Vagina (tissue), 2 donors: ENCODE measurements at regions not wholly inside any gene's neighbourhood (a gene's known extent, or its start where the extent isn't known, plus 50 kb on each side); places are given as distances from the start of the nearest gene placed in this dataset.

Experiments used
- DNase-seq, 2 donors: peaks; one replicate each; pipeline ENCODE4 v3.0.0-alpha.2; 2017; ENCODE audit errors: extremely low spot score in 2 of 2
- H3K27ac ChIP-seq: fragments of 200-600 bp; sonication (generic); one replicate; pipeline ENCODE4 v1.5.1; 2019
- H3K27me3 ChIP-seq: fragments of 200-600 bp; sonication (generic); one replicate; pipeline ENCODE4 v1.5.1; 2019
- H3K36me3 ChIP-seq, 2 donors: fragments of 200-600 bp; sonication (generic); one replicate each; pipeline ENCODE4 v1.5.1; 2017 to 2019
- H3K4me1 ChIP-seq: fragments of 200-600 bp; sonication (generic); one replicate; pipeline ENCODE4 v1.5.1; 2019
- H3K4me3 ChIP-seq, 2 donors: fragments of 200-600 bp; sonication (generic); 1 replicate in 1 of 2; 2 replicates in 1 of 2; pipeline ENCODE4 v1.5.1; 2016 to 2019
- H3K9me3 ChIP-seq: fragments of 200-600 bp; sonication (generic); one replicate; pipeline ENCODE4 v1.5.1; 2019
- POLR2A ChIP-seq, 2 donors: fragments of 450-650 bp; IDR thresholded peaks; one replicate each; pipeline ENCODE4 v1.6.1; 2017; ENCODE audit warnings: antibody characterized with exemption in 2 of 2, mild to moderate bottlenecking in 2 of 2, moderate library complexity in 2 of 2
- POLR2AphosphoS5 ChIP-seq, 2 donors: sonication (generic); formaldehyde crosslinking; IDR thresholded peaks; one replicate each; pipeline ENCODE4 v1.9.0; 2017; ENCODE audit warnings: antibody characterized with exemption in 2 of 2, mild to moderate bottlenecking in 2 of 2, low read depth in 1 of 2; ENCODE audit not compliant: insufficient read depth in 1 of 2
- intact Hi-C: fragments of 100-400 bp; cut with DNase I; formaldehyde crosslinking; loops from one replicate; pipeline ENCODE4 v1.15.1; 2023
- TF ChIP-seq, protein P1 (sequence below), 3 experiments: fragments of 450-650 bp in 2 of 3; fragments of 200-600 bp in 1 of 3; sonication (generic) in 1 of 3; IDR thresholded peaks; one replicate each; pipeline ENCODE4 v1.5.1; 2017 to 2019; ENCODE audit warnings: antibody characterized with exemption in 3 of 3, mild to moderate bottlenecking in 2 of 3, moderate library complexity in 2 of 3

DNA sequence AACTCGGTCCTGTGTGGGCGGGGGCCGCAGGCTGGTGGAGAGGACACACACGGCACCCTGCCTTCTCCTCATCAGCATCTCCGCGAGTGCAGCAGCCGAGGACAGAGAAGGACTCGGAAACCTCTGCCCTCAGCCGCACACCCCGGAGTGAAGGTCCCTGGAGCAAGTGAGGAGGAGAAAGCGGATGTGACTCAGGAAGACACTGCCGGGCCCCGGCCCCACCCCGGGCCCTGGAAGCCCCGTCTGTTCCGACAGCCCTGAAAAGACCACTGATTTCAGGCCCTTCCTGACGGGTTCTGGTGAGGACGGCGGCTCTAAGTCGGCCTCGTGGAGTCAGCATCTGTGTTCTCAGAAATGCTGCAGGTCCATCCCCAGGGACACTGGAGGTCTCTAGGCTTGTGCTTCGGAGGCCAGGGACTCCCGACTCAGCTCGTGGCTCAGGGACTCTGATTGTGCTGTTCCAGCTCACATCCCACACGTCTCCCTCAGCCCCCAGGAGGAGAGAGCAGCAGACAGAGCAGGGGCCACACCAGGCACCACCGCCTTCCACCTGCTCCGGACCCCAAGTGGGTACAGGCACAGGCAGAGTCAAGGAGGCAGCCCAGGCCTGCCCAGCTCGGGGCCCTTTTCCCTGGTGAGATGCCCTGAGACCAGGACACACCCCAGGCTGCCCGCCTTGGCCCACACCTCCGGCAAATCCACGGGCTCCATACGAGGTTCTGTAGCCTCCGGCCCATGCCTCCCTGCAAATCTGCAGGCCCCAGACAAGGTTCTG, 134.5 kb upstream of the NKX1-1 start:
- TF ChIP-seq, protein P1, sequence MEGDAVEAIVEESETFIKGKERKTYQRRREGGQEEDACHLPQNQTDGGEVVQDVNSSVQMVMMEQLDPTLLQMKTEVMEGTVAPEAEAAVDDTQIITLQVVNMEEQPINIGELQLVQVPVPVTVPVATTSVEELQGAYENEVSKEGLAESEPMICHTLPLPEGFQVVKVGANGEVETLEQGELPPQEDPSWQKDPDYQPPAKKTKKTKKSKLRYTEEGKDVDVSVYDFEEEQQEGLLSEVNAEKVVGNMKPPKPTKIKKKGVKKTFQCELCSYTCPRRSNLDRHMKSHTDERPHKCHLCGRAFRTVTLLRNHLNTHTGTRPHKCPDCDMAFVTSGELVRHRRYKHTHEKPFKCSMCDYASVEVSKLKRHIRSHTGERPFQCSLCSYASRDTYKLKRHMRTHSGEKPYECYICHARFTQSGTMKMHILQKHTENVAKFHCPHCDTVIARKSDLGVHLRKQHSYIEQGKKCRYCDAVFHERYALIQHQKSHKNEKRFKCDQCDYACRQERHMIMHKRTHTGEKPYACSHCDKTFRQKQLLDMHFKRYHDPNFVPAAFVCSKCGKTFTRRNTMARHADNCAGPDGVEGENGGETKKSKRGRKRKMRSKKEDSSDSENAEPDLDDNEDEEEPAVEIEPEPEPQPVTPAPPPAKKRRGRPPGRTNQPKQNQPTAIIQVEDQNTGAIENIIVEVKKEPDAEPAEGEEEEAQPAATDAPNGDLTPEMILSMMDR (IDR thresholded peaks at IDR 0.05), result no peak
- TF ChIP-seq POLR2AphosphoS5 (IDR thresholded peaks at IDR 0.05; ENCODE audit: insufficient read depth in 1 of 2, low read depth in 1 of 2) (no peak), POLR2A (IDR thresholded peaks at IDR 0.05) (no peak)
- intact Hi-C loops, result no loop called here

DNA sequence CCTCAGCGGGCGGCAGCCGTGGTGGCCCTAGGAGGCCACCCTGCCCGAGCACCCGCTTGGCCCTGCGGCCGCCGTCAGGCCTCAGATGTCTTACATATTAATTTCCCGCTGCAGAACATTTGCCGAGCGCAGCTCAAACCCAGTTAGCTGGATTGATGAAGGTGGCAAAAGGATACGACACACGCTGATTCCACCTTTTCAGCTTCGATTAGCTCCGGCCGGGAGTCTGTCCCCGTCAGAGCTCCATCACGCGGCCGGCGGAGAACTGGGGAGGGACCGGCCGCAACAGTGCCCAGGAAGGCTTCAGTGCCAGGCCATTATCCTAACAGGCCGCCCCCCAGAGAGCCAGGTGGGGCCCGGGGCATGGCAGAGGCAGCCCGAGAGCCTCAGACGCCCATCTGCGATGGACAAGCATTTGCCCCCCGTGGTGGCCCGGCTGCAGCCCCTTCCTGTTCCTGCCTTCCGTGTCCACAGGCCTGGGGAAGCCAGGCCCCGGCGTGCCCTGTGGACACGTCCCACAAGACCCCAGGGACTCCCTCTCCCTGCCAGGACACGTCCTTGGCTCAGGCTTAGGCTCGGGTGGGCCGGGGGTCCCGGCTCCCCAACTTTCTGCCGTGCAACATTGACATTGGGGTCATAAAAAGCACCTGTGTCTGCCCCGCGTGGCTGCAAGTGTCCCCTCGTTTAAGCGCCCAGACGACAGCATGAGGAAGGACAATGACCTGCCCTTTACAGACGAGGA, 133.8 kb upstream of the NKX1-1 start:
- Histone ChIP-seq H3K4me3 (no peak overlapping the region), H3K36me3 (no peaks in the 10 kb centered on the region), H3K27me3 (no peaks in the 10 kb centered on the region), H3K4me1 (peaks cover 4% of the 10 kb centered on the region), H3K9me3 (no peaks in the 10 kb centered on the region), H3K27ac (no peak overlapping the region)
- intact Hi-C loops, result no loop called here
- TF ChIP-seq, protein P1 (IDR thresholded peaks at IDR 0.05), result no peak
- TF ChIP-seq POLR2A (IDR thresholded peaks at IDR 0.05) (no peak), POLR2AphosphoS5 (IDR thresholded peaks at IDR 0.05; ENCODE audit: insufficient read depth in 1 of 2, low read depth in 1 of 2) (no peak)
- no peak for DNase-seq

More for the DNA sequence above, 134.5 kb upstream of the NKX1-1 start:
- H3K4me1 ChIP-seq, result peaks cover 4% of the 10 kb centered on the region
- DNase-seq, result no peak
- H3K9me3 ChIP-seq, result no peaks in the 10 kb centered on the region
- H3K36me3 ChIP-seq, result no peaks in the 10 kb centered on the region
- no peak overlapping the region for H3K4me3 ChIP-seq
- H3K27me3 ChIP-seq, result no peaks in the 10 kb centered on the region
- no peak overlapping the region for H3K27ac ChIP-seq

DNA sequence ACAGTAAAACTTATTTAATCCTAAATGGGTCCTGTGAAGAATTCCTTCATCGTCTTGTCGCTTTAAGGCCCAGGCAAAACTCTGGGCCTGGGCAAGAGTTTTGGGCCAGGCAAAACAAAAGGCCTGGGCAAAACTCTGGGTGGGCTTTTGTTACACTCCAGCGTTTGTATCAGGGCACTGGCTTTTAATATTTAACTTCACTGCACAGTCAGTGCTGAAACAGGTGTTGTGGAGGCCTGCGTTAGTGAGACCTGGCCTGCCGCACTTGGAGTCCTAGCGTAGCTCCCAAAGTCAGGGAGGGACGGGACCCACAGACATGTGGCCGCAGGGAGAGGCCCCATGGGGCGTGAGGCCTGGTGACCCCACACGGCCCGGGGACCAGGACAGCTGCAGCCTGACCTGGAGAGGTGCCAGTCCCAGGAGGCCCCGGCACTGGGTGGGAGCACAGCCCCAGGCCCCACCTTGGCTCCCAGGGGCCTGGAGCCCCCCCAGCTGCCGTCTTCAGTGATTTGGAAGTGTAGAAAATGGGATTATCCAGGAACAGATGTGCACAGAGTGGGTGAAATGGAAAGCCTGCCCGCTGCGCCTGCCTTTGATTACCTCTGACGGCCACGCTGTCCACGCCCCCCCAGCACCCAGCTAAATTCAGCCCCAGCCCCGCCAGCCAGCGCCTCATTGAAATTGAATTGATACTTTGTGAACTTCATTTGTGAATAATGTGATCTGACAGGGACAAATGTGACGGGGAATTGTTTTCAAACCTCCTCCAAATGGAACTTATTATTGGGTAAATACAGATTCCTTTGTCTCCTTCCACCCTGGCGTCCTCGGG, 132.9 kb upstream of the NKX1-1 start:
- no peaks in the 10 kb centered on the region for H3K9me3 ChIP-seq
- no peak for DNase-seq
- H3K4me3 ChIP-seq, result no peak overlapping the region
- no peak overlapping the region for H3K27ac ChIP-seq
- no peaks in the 10 kb centered on the region for H3K36me3 ChIP-seq
- H3K4me1 ChIP-seq, result no peaks in the 10 kb centered on the region
- intact Hi-C loops, result no loop called here
- H3K27me3 ChIP-seq, result no peaks in the 10 kb centered on the region
- TF ChIP-seq, protein P1 (IDR thresholded peaks at IDR 0.05), result no peak
- TF ChIP-seq POLR2A (IDR thresholded peaks at IDR 0.05) (no peak), POLR2AphosphoS5 (IDR thresholded peaks at IDR 0.05; ENCODE audit: insufficient read depth in 1 of 2, low read depth in 1 of 2) (no peak)

DNA sequence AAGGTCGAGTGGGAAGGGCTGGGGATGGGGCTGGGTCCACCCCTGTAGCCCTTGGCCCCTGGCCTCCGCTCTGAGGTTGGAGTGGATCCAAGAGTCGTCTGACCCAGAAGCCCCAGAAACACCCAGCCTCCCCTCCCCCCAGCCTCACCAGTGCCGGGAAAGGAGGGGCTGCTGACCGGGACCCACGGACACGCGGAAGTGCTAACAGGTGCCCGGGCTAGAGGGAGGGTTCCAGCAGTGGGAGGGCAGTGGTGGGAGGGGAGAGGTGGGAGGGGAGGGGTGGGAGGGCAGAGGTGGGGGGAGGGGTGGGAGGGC, 131.8 kb upstream of the NKX1-1 start:
- Histone ChIP-seq H3K27me3 (no peaks in the 10 kb centered on the region), H3K4me3 (no peak overlapping the region), H3K9me3 (no peaks in the 10 kb centered on the region), H3K27ac (no peak overlapping the region), H3K4me1 (no peaks in the 10 kb centered on the region), H3K36me3 (no peaks in the 10 kb centered on the region)
- intact Hi-C loops, result no loop called here
- TF ChIP-seq POLR2AphosphoS5 (IDR thresholded peaks at IDR 0.05; ENCODE audit: insufficient read depth in 1 of 2, low read depth in 1 of 2) (no peak), POLR2A (IDR thresholded peaks at IDR 0.05) (no peak)
- TF ChIP-seq, protein P1 (IDR thresholded peaks at IDR 0.05), result no peak
- no peak for DNase-seq
